OCI-LY7 (cell line): ENCODE measurements at regions not wholly inside any gene's neighbourhood (a gene's known extent, or its start where the extent isn't known, plus 50 kb on each side); places are given as distances from the start of the nearest gene placed in this dataset.

ENCODE experiments used
- EZH2phosphoT487 ChIP-seq: fragments of 200-600 bp; sonication (generic); IDR thresholded peaks from 2 replicates; pipeline ENCODE4 v1.6.1; 2018; ENCODE audit warnings: low read depth, borderline replicate concordance, mild to moderate bottlenecking, mixed run types, antibody characterized with exemption, low read length, moderate library complexity, mixed read lengths
- TF ChIP-seq, protein P1 (sequence below): fragments of 200-600 bp; sonication (generic); conservative IDR thresholded peaks from 2 replicates; pipeline ENCODE4 v1.5.1; 2014; ENCODE audit warnings: mild to moderate bottlenecking, antibody characterized with exemption, low read length, moderate library complexity, mixed read lengths

- TF ChIP-seq, protein P1, sequence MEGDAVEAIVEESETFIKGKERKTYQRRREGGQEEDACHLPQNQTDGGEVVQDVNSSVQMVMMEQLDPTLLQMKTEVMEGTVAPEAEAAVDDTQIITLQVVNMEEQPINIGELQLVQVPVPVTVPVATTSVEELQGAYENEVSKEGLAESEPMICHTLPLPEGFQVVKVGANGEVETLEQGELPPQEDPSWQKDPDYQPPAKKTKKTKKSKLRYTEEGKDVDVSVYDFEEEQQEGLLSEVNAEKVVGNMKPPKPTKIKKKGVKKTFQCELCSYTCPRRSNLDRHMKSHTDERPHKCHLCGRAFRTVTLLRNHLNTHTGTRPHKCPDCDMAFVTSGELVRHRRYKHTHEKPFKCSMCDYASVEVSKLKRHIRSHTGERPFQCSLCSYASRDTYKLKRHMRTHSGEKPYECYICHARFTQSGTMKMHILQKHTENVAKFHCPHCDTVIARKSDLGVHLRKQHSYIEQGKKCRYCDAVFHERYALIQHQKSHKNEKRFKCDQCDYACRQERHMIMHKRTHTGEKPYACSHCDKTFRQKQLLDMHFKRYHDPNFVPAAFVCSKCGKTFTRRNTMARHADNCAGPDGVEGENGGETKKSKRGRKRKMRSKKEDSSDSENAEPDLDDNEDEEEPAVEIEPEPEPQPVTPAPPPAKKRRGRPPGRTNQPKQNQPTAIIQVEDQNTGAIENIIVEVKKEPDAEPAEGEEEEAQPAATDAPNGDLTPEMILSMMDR, result no peak
- no peak for TF ChIP-seq EZH2phosphoT487
Observed at GRCh38 chr14:44010071-44010470, 497.0 kb downstream of the FSCB start.
